WTC11 (cell line): ENCODE measurements at regions not wholly inside any gene's neighbourhood (a gene's known extent, or its start where the extent isn't known, plus 50 kb on each side); places are given as distances from the start of the nearest gene placed in this dataset.

ENCODE experiments used
- ARID4B ChIP-seq: sonication (generic); formaldehyde crosslinking; IDR thresholded peaks from 2 replicates; pipeline ENCODE4 v1.8.0; 2023; ENCODE audit warnings: missing genetic modification reagents, mild to moderate bottlenecking, borderline replicate concordance
- CBFB ChIP-seq: sonication (generic); formaldehyde crosslinking; IDR thresholded peaks from 2 replicates; pipeline ENCODE4 v1.8.1; 2022; ENCODE audit warnings: mild to moderate bottlenecking, low read depth, missing genetic modification reagents
- CREB1 ChIP-seq: sonication (generic); formaldehyde crosslinking; IDR thresholded peaks from 2 replicates; pipeline ENCODE4 v1.8.0; 2023; ENCODE audit warnings: mild to moderate bottlenecking, missing genetic modification reagents
- CTCF ChIP-seq: fragments of 200-600 bp; IDR thresholded peaks from 2 replicates; pipeline ENCODE4 v1.8.0; 2022; ENCODE audit warnings: antibody characterized with exemption
- ERG ChIP-seq: fragments of 250-450 bp; sonication (Bioruptor Pico); IDR thresholded peaks from 2 replicates; pipeline ENCODE4 v1.8.0; 2021; ENCODE audit warnings: mild to moderate bottlenecking
- MAX ChIP-seq: sonication (generic); formaldehyde crosslinking; IDR thresholded peaks from 2 replicates; pipeline ENCODE4 v1.8.0; 2022; ENCODE audit warnings: mild to moderate bottlenecking, missing genetic modification reagents
- STAT6 ChIP-seq: sonication (generic); formaldehyde crosslinking; conservative IDR thresholded peaks from 2 replicates; pipeline ENCODE4 v1.8.1; 2023; ENCODE audit warnings: mild to moderate bottlenecking, low read depth, missing genetic modification reagents, moderate library complexity
- TCF7 ChIP-seq: sonication (generic); formaldehyde crosslinking; IDR thresholded peaks from 2 replicates; pipeline ENCODE4 v1.8.0; 2022; ENCODE audit warnings: mild to moderate bottlenecking, low read depth, missing genetic modification reagents, moderate library complexity
- TEAD1 ChIP-seq: sonication (generic); formaldehyde crosslinking; IDR thresholded peaks from 2 replicates; pipeline ENCODE4 v1.8.0; 2022; ENCODE audit warnings: mild to moderate bottlenecking, missing genetic modification reagents
- TEAD4 ChIP-seq: sonication (generic); formaldehyde crosslinking; IDR thresholded peaks from 2 replicates; pipeline ENCODE4 v1.8.0; 2022; ENCODE audit warnings: mild to moderate bottlenecking, missing genetic modification reagents
- ZBTB21 ChIP-seq: sonication (generic); formaldehyde crosslinking; IDR thresholded peaks from 2 replicates; pipeline ENCODE4 v1.8.1; 2023; ENCODE audit warnings: mild to moderate bottlenecking, missing genetic modification reagents, borderline replicate concordance
- ZSCAN18 ChIP-seq: fragments of 250-450 bp; sonication (Bioruptor Pico); IDR thresholded peaks from 2 replicates; pipeline ENCODE4 v2.1.2; 2022; ENCODE audit warnings: mild to moderate bottlenecking, moderate library complexity

GRCh38 chr7:41436139-41436538, 266.8 kb downstream of the INHBA start:
- TF ChIP-seq CREB1 (no peak), MAX (CRISPR knock-in tag) (no peak), ARID4B (CRISPR knock-in tag) (no peak), STAT6 (CRISPR knock-in tag) (no peak), CTCF (no peak), ZSCAN18 (CRISPR knock-in tag) (no peak), CBFB (no peak), TEAD4 (CRISPR knock-in tag) (no peak), ERG (CRISPR knock-in tag) (no peak), TEAD1 (CRISPR knock-in tag) (no peak), TCF7 (CRISPR knock-in tag) (no peak), ZBTB21 (CRISPR knock-in tag) (no peak)
